ENCODE measurements at regions not wholly inside any gene's neighbourhood (a gene's known extent, or its start where the extent isn't known, plus 50 kb on each side); places are given as distances from the start of the nearest gene placed in this dataset.

- TF ChIP-seq POLR2A (IDR thresholded peaks at IDR 0.05) (no peak), CTCF (IDR thresholded peaks at IDR 0.05) (no peak)
- no peaks in the 10 kb centered on the region for H3K4me1 ChIP-seq
- intact Hi-C loops (cut with DNase I) = no loop called here
- no peaks in the 10 kb centered on the region for H3K36me3 ChIP-seq (replicated peaks in 1 of 2; ENCODE audit: insufficient read depth in 1 of 2, low read depth in 2 of 2)
- H3K27ac ChIP-seq = no peak overlapping the region
- DNase-seq = no peak
- H3K9me3 ChIP-seq = peaks cover 0 to 2% (median 0%) of the 10 kb centered on the region in 3 donors
- H3K27me3 ChIP-seq = no peaks in the 10 kb centered on the region
- no peak overlapping the region for H3K4me3 ChIP-seq
- 71 to 74% methylated on average over 1 of the region's 1 CpG for WGBS, 2 donors
- ATAC-seq = no peak
Measured at GRCh38 chr4:148757171-148757570, 315.0 kb upstream of the NR3C2 start.

- TF ChIP-seq POLR2A (IDR thresholded peaks at IDR 0.05) (no peak), CTCF (IDR thresholded peaks at IDR 0.05) (no peak)
- Histone ChIP-seq H3K4me1 (no peaks in the 10 kb centered on the region), H3K4me3 (no peak overlapping the region), H3K9me3 (no peaks in the 10 kb centered on the region), H3K36me3 (replicated peaks in 1 of 2; ENCODE audit: insufficient read depth in 1 of 2, low read depth in 2 of 2) (no peaks in the 10 kb centered on the region), H3K27me3 (no peaks in the 10 kb centered on the region), H3K27ac (no peak overlapping the region)
- ATAC-seq (no peak), DNase-seq (no peak)
- WGBS, 2 donors = 76 to 85% methylated on average over 3 of the region's 3 CpGs
- intact Hi-C loops (cut with DNase I) = no loop called here
Measured at GRCh38 chr4:148749403-148749802, 307.2 kb upstream of the NR3C2 start.

GRCh38 chr4:148747721-148748268 is 305.6 kb upstream of the NR3C2 start:
- no peak overlapping the region for H3K4me3 ChIP-seq
- intact Hi-C loops (cut with DNase I) = no loop called here
- no peak for DNase-seq
- no peaks in the 10 kb centered on the region for H3K4me1 ChIP-seq
- H3K27ac ChIP-seq = no peak overlapping the region
- no peaks in the 10 kb centered on the region for H3K36me3 ChIP-seq (replicated peaks in 1 of 2; ENCODE audit: insufficient read depth in 1 of 2, low read depth in 2 of 2)
- no peak for ATAC-seq
- TF ChIP-seq CTCF (IDR thresholded peaks at IDR 0.05) (no peak), POLR2A (IDR thresholded peaks at IDR 0.05) (no peak)
- 41 to 60% methylated on average over 4 of the region's 4 CpGs for WGBS, 2 donors
- no peaks in the 10 kb centered on the region for H3K9me3 ChIP-seq
- no peaks in the 10 kb centered on the region for H3K27me3 ChIP-seq

GRCh38 chr4:148740701-148741100 is 298.5 kb upstream of the NR3C2 start:
- H3K27ac ChIP-seq = no peak overlapping the region
- no peak for TF ChIP-seq POLR2A (IDR thresholded peaks at IDR 0.05)
- no peak for TF ChIP-seq CTCF (IDR thresholded peaks at IDR 0.05)
- intact Hi-C loops (cut with DNase I) = no loop called here
- WGBS, 2 donors = 81 to 90% methylated on average over 1 of the region's 1 CpG
- H3K4me3 ChIP-seq = no peak overlapping the region
- no peaks in the 10 kb centered on the region for H3K4me1 ChIP-seq
- ATAC-seq = no peak
- DNase-seq = no peak
- no peaks in the 10 kb centered on the region for H3K27me3 ChIP-seq
- no peaks in the 10 kb centered on the region for H3K9me3 ChIP-seq
- H3K36me3 ChIP-seq (replicated peaks in 1 of 2; ENCODE audit: insufficient read depth in 1 of 2, low read depth in 2 of 2) = no peaks in the 10 kb centered on the region

GRCh38 chr4:148737061-148737770 is 295.0 kb upstream of the NR3C2 start:
- Histone ChIP-seq H3K4me1 (no peaks in the 10 kb centered on the region), H3K27ac (no peak overlapping the region), H3K4me3 (no peak overlapping the region), H3K9me3 (no peaks in the 10 kb centered on the region), H3K36me3 (replicated peaks in 1 of 2; ENCODE audit: insufficient read depth in 1 of 2, low read depth in 2 of 2) (no peaks in the 10 kb centered on the region), H3K27me3 (no peaks in the 10 kb centered on the region)
- TF ChIP-seq POLR2A (IDR thresholded peaks at IDR 0.05) (no peak), CTCF (IDR thresholded peaks at IDR 0.05) (no peak)
- intact Hi-C loops (cut with DNase I) = no loop called here
- DNase-seq (no peak), ATAC-seq (no peak)
- WGBS, 2 donors = 73% methylated on average over 2 of the region's 2 CpGs
